Breast epithelium (tissue), 4 donors: ENCODE measurements at regions not wholly inside any gene's neighbourhood (a gene's known extent, or its start where the extent isn't known, plus 50 kb on each side); places are given as distances from the start of the nearest gene placed in this dataset.

Experiments
- DNase-seq, 2 donors: peaks; one replicate each; pipeline ENCODE4 v3.0.0-alpha.2; 2019; ENCODE audit warnings: low spot score in 2 of 2
- H3K27ac ChIP-seq, 2 donors: fragments of 200-600 bp; sonication (generic) in 1 of 2; one replicate each; pipeline ENCODE4 v1.5.1; 2016 to 2019; ENCODE audit warnings: mild to moderate bottlenecking in 1 of 2
- H3K27me3 ChIP-seq, 2 donors: fragments of 200-600 bp; sonication (generic) in 1 of 2; one replicate each; pipeline versions ENCODE4 v1.5.1 to v1.6.0; 2017 to 2019; ENCODE audit warnings: control low read depth in 1 of 2, mild to moderate bottlenecking in 1 of 2
- H3K36me3 ChIP-seq: fragments of 200-600 bp; one replicate; pipeline ENCODE4 v1.5.1; 2019
- H3K4me1 ChIP-seq, 2 donors: fragments of 200-600 bp; sonication (generic); one replicate each; pipeline ENCODE4 v1.5.1; 2016 to 2019; ENCODE audit warnings: control low read depth in 1 of 2
- H3K4me3 ChIP-seq, 3 donors: fragments of 200-600 bp; sonication (generic); 1 replicate in 2 of 3; 2 replicates in 1 of 3; pipeline ENCODE4 v1.5.1; 2016 to 2019; ENCODE audit warnings: mild to moderate bottlenecking in 3 of 3, moderate library complexity in 2 of 3
- H3K9me3 ChIP-seq, 2 donors: fragments of 200-600 bp; sonication (generic) in 1 of 2; one replicate each; pipeline ENCODE4 v1.5.1; 2016 to 2019; ENCODE audit warnings: control low read depth in 1 of 2
- POLR2A ChIP-seq: fragments of 450-650 bp; IDR thresholded peaks from one replicate; pipeline ENCODE4 v1.6.1; 2016; ENCODE audit warnings: antibody characterized with exemption, mild to moderate bottlenecking, moderate library complexity
- POLR2AphosphoS5 ChIP-seq, 3 donors: sonication (generic); formaldehyde crosslinking; IDR thresholded peaks; one replicate each; pipeline ENCODE4 v1.6.1; 2017; ENCODE audit warnings: antibody characterized with exemption in 3 of 3
- intact Hi-C: fragments of 100-400 bp; cut with DNase I; formaldehyde crosslinking; loops from one replicate; pipeline ENCODE4 v1.15.1; 2023; ENCODE audit warnings: low total_unique reads
- TF ChIP-seq, protein P1 (sequence below), 3 donors: fragments of 450-650 bp; IDR thresholded peaks; one replicate each; pipeline ENCODE4 v1.5.1; 2016 to 2017; ENCODE audit warnings: antibody characterized with exemption in 3 of 3, mild to moderate bottlenecking in 3 of 3, moderate library complexity in 3 of 3

DNA sequence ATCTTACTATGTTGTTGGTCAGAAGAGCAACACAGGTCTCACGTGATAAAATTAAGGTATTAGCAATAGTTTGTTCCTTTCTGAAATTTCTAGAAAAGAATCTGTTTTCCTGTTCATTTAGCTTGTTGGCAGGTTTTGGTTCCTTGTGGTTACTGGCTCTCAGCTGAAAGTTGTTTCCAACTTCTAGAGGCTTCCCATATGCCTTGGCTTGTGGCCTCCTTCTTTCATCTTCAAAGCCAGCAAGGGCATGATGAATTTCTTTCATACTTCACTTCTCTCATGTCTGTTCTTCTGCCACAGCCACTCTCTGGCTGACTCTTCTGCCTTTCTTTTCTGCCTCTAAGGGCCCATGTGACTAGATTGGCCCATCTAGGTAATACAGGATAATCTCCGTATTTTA lies 193.7 kb downstream of the TRIB2 start:
- intact Hi-C loops, result no loop called here

DNA sequence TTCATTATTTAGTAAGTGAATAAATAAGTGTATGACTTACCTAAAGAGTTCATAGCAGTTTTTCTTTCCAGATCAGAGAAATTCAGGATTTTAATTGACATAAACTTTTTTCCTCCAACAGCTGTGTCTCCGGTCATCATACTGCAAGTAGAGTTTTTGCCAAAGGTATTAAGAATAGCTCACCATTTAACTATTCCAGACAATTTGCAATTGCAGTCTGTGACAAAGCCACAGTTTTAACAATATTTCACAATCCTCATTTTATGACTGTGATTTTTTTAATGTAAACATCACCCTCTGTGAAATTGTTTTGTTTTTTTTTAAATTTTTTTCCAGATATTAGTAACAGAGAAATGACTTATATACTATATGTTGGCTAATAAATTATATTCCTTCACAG lies 199.1 kb downstream of the TRIB2 start:
- H3K4me3 ChIP-seq, result no peak overlapping the region
- TF ChIP-seq POLR2AphosphoS5 (IDR thresholded peaks at IDR 0.05) (no peak), POLR2A (no peak)
- TF ChIP-seq, protein P1, sequence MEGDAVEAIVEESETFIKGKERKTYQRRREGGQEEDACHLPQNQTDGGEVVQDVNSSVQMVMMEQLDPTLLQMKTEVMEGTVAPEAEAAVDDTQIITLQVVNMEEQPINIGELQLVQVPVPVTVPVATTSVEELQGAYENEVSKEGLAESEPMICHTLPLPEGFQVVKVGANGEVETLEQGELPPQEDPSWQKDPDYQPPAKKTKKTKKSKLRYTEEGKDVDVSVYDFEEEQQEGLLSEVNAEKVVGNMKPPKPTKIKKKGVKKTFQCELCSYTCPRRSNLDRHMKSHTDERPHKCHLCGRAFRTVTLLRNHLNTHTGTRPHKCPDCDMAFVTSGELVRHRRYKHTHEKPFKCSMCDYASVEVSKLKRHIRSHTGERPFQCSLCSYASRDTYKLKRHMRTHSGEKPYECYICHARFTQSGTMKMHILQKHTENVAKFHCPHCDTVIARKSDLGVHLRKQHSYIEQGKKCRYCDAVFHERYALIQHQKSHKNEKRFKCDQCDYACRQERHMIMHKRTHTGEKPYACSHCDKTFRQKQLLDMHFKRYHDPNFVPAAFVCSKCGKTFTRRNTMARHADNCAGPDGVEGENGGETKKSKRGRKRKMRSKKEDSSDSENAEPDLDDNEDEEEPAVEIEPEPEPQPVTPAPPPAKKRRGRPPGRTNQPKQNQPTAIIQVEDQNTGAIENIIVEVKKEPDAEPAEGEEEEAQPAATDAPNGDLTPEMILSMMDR (IDR thresholded peaks at IDR 0.05), result no peak
- no peaks in the 10 kb centered on the region for H3K9me3 ChIP-seq
- no peaks in the 10 kb centered on the region for H3K4me1 ChIP-seq
- intact Hi-C loops, result no loop called here
- H3K27ac ChIP-seq, result no peak overlapping the region
- no peaks in the 10 kb centered on the region for H3K27me3 ChIP-seq
- no peak for DNase-seq
- no peaks in the 10 kb centered on the region for H3K36me3 ChIP-seq

More for the DNA sequence above, 193.7 kb downstream of the TRIB2 start:
- Histone ChIP-seq H3K4me3 (no peak overlapping the region), H3K4me1 (no peaks in the 10 kb centered on the region), H3K27me3 (no peaks in the 10 kb centered on the region), H3K27ac (no peak overlapping the region), H3K9me3 (no peaks in the 10 kb centered on the region), H3K36me3 (no peaks in the 10 kb centered on the region)
- TF ChIP-seq POLR2AphosphoS5 (IDR thresholded peaks at IDR 0.05) (no peak), POLR2A (no peak)
- TF ChIP-seq, protein P1 (IDR thresholded peaks at IDR 0.05), result no peak
- no peak for DNase-seq

DNA sequence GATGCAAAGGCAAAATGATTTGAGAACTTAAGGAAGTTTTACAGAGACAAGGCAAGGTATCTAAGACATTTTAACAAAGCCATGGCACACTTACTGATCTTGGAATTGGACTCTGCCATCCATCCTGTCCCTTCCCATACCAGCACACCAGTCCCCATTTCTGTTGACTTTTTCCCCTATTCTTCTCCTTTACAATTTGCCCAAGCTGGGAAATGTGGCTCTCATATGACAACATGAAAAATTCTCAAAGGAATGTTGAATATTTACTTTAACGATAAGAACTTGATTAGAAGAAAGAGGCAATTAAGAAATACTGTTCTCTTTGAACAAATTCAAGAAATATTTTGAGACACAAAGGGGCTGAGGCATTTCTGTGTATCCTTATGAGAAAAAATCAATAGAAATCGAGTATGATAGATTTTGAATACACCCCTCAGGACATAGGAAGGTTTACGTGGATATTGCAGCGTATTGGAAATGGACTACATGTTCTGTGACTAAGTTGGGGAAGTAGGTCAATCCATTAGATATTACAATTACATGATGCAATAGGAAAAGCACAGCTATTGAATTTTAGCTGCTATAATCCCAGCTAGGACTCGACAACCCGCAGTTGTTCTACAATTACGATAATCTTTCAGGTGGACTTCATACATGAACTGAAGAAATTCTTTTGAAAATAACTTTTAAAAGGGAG lies 201.6 kb downstream of the TRIB2 start:
- no peaks in the 10 kb centered on the region for H3K4me1 ChIP-seq
- H3K4me3 ChIP-seq, result peak overlapping the region in 1 of 3 donors; percentile 12
- H3K27ac ChIP-seq, result peak overlapping the region; percentile 65 to 66
- intact Hi-C loops, result no loop called here
- DNase-seq, result no peak
- no peak for TF ChIP-seq POLR2AphosphoS5 (IDR thresholded peaks at IDR 0.05)
- TF ChIP-seq, protein P1 (IDR thresholded peaks at IDR 0.05), result no peak
- TF ChIP-seq POLR2A, result no peak
- H3K27me3 ChIP-seq, result no peaks in the 10 kb centered on the region
- H3K9me3 ChIP-seq, result no peaks in the 10 kb centered on the region
- H3K36me3 ChIP-seq, result no peaks in the 10 kb centered on the region

DNA sequence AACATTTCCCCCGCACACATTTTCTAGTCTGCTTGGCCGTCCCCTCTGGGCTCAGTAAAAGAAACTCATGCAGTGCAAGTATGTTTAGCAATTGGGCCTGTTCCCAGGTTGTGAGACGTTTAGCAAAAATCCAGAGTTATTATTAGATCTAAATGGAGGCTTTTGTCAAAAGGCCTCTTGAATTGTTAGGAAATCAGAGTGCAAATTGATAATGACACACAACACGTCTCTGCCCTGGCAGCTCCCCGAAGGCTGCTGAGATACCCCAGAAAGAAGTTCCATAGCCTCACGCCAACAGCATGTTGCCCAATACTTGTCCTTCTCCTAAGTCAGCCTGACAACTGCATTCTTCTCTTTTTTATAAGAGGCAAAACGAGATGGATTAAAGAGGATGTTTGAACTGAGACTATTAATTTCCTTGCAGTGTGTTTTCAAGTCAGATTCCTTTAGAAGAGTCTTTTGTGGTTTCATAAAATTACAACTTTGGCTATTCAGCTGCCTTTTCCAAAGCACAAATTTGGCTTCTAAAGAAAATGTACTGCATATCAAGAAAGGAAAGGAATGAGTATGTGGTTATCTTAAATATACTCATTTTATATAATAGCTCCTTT lies 202.2 kb downstream of the TRIB2 start:
- peak in 1 of 2 donors; percentile 45 for DNase-seq
- intact Hi-C loops, result no loop called here

DNA sequence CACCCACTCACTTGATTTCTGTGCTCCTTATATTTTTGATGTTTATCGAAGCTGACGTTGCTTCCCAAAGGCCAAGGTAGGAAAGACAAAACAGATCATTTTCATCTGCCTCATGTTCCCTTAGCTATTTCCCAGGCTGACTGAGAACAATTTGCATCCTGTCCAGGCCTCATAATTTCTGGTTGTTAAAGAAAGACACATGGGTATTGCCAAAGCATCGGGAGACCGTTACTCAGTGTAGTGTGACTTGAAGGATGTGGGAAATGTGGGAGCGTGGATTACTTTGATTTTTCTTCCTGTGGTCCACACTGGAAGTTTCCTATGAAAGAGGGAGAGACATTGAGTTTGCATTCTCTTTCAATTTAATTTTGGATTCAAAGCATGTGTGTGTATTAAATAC lies 204.6 kb downstream of the TRIB2 start:
- H3K9me3 ChIP-seq, result no peaks in the 10 kb centered on the region
- intact Hi-C loops, result no loop called here
- no peaks in the 10 kb centered on the region for H3K4me1 ChIP-seq
- no peaks in the 10 kb centered on the region for H3K36me3 ChIP-seq
- no peak overlapping the region for H3K4me3 ChIP-seq
- DNase-seq, result no peak
- H3K27me3 ChIP-seq, result no peaks in the 10 kb centered on the region
- TF ChIP-seq, protein P1 (IDR thresholded peaks at IDR 0.05), result no peak
- TF ChIP-seq POLR2A (no peak), POLR2AphosphoS5 (IDR thresholded peaks at IDR 0.05) (no peak)
- H3K27ac ChIP-seq, result no peak overlapping the region

More for the DNA sequence above, 202.2 kb downstream of the TRIB2 start:
- H3K9me3 ChIP-seq, result no peaks in the 10 kb centered on the region
- H3K4me3 ChIP-seq, result peak overlapping the region in 1 of 3 donors; percentile 12
- H3K36me3 ChIP-seq, result no peaks in the 10 kb centered on the region
- peak overlapping the region; percentile 65 to 66 for H3K27ac ChIP-seq
- no peaks in the 10 kb centered on the region for H3K4me1 ChIP-seq
- peak; percentile 59 to 95 (median 66) for TF ChIP-seq POLR2AphosphoS5 (IDR thresholded peaks at IDR 0.05)
- TF ChIP-seq, protein P1 (IDR thresholded peaks at IDR 0.05), result no peak
- no peaks in the 10 kb centered on the region for H3K27me3 ChIP-seq
